H7 (cell line): ENCODE measurements at regions not wholly inside any gene's neighbourhood (a gene's known extent, or its start where the extent isn't known, plus 50 kb on each side); places are given as distances from the start of the nearest gene placed in this dataset.

ENCODE experiments used
- DNase-seq: peaks from one replicate; pipeline ENCODE4 v3.0.0; 2012
- H3K27me3 ChIP-seq: 2 replicates; pipeline ENCODE4 v1.6.0; 2011; ENCODE audit warnings: mild to moderate bottlenecking, low read length; ENCODE audit not compliant: control insufficient read depth, insufficient read depth
- H3K36me3 ChIP-seq: replicated peaks from 2 replicates; pipeline ENCODE4 v1.5.1; 2011; ENCODE audit warnings: low read length; ENCODE audit not compliant: control insufficient read depth, insufficient read depth
- H3K4me3 ChIP-seq: 2 replicates; pipeline ENCODE4 v1.5.1; 2011; ENCODE audit warnings: low read depth, mild to moderate bottlenecking, control low read depth, low read length, moderate library complexity; ENCODE audit not compliant: insufficient read depth

DNA sequence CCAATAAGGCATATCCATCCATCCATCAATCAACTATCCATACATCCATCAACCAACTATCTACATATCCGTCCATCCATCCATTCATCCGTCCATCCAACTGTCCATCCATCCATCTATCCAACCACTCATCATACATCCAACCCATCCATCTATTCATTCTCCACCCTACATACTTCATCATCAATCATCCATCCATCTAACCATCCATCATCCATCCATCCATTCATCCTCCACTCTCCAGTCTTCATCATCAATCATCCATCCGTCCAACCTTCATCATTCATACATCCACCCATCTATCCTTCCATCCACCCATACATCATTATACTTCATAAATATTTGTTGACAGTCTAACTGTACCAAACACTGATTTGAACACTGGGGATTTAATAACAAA, 231.3 kb upstream of the DAB1 start:
- no peak overlapping the region for H3K4me3 ChIP-seq
- DNase-seq, result no peak
- H3K36me3 ChIP-seq, result no peaks in the 10 kb centered on the region
- no peaks in the 10 kb centered on the region for H3K27me3 ChIP-seq

DNA sequence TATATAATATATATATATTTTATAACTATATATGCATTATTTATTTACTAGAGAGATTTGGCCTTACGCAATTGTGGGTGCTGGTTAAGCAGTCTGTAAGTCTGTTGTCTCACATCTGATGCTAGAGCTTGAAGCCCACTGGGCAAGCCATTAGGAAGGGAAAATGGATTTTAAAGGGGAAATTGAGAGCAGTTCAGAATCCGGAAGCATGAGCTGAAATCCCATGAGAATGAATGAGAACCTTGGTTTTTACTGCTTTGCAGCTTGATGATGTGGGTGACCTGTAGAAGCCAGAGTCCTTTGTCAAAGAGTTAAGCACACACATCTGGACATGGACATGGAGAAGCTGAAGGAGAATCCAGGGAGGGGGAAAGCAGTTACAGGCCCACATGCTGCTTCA, 220.8 kb upstream of the DAB1 start:
- no peak for DNase-seq
- Histone ChIP-seq H3K27me3 (no peaks in the 10 kb centered on the region), H3K36me3 (no peaks in the 10 kb centered on the region), H3K4me3 (no peak overlapping the region)

DNA sequence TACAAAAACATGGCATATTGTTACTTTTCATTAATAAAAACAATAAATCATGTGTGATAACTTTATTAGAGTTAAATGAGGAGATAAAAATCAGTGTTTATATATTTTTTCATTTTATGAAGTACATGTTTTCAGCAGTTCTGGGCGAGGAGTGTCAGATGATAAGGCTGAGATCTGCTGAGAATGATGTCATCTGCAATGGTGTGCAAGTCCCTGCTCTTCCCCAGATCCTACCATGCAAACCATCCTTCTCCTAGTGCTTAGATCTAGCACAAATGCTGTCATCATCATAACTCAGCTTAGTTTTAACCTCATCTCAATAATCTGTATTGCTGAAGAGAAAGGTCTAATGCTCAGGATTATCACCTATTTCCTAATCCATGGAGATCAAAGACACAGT, 214.4 kb upstream of the DAB1 start:
- H3K4me3 ChIP-seq, result no peak overlapping the region
- H3K27me3 ChIP-seq, result no peaks in the 10 kb centered on the region
- no peak for DNase-seq
- H3K36me3 ChIP-seq, result no peaks in the 10 kb centered on the region

DNA sequence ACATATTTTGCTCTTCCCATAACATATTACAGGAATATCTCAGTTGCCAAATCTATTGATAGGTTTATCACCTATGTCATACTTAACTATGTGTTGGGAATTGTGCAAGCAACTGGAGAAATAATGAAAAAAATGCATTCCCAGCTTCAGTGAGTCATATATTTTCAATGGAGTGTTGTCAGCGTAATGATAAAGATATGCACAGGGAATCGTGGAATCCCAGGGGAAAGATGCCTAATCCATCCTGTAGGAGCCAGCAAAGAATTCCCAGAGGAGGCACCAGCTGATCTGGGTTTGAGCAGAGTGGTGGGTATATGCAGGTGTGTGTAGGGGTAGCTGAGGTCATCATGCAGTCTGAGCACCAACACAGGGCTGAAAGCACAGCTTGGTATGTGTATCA, 213.3 kb upstream of the DAB1 start:
- Histone ChIP-seq H3K4me3 (no peak overlapping the region), H3K36me3 (no peaks in the 10 kb centered on the region), H3K27me3 (no peaks in the 10 kb centered on the region)
- DNase-seq, result no peak

DNA sequence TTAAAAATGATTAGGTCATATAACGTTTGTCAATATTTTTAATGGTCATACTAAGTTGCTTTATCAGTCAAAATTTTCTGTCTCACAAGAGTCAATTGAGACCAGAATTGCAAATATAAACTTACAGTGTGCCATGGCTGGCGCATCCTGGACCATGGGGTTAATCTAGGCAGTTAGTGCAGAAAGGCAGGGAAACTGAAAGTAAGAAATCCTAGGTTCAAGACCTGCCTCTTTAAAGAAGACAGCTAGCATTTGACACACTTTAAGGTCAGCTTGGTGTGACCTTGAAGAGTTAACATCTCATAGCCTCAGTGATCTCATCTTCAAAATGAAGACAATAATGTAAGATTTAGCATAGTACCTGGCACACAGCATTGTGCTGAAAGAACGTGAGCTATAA, 210.0 kb upstream of the DAB1 start:
- Histone ChIP-seq H3K36me3 (no peaks in the 10 kb centered on the region), H3K27me3 (no peaks in the 10 kb centered on the region), H3K4me3 (no peak overlapping the region)
- DNase-seq, result no peak

DNA sequence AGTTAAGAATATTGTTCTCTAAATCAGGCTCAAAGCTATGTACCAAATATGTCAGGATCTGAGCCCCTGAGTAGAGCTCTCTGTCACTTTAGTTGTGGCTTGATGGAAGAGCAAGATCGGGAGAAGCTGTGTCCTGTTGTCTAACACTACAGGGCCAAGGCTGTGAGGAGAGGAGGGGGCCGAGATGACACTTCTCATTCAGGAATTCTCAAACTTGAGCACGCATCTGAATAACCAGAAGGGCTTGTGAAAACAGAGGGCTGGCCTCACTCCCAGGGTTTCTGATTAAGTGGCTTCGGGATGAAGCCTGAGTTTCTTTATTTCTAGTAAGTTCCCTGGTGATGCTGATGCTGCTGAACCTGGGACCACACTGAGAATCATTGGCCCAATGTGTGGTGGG, 209.2 kb upstream of the DAB1 start:
- no peak overlapping the region for H3K4me3 ChIP-seq
- DNase-seq, result peak; percentile 12
- H3K36me3 ChIP-seq, result no peaks in the 10 kb centered on the region
- H3K27me3 ChIP-seq, result no peaks in the 10 kb centered on the region

DNA sequence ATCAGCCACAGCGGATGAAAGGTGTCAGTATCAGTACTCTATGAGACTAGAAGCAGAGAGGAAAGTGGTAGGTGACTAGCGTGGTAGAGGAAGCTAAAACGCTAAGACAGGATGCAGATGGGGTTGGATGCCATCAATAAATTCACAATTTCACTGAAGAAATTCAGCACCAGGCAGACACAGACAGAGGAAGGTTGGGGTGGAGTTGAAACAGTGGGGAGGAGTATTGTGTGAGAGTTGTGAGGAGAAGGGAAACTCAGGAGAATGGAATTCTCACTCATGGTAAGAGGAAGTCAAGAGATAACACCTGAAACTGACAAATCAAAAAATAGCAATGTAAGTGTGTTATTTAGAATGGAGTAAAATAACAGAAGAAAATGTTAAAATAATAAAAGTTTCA, 208.5 kb upstream of the DAB1 start:
- H3K27me3 ChIP-seq, result no peaks in the 10 kb centered on the region
- no peak overlapping the region for H3K4me3 ChIP-seq
- DNase-seq, result no peak
- H3K36me3 ChIP-seq, result no peaks in the 10 kb centered on the region

DNA sequence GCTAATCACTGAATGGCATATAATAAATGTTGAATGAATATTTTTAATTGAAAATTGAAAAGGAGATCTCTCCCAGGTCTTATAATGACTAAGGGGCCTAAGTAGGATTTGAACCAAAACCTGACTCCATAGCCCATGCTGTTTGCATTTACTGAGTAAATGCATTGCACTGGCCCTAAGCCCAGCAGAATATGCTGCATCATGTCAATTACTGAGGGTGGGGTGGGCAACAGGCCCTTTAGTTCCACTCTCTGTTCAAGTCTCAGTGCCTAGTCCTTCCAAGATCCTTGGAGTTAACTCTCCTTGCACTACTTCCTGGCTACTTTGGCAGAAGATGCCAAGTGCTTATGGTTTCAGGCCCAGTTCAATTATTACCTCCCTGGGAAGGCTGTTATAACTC, 203.8 kb upstream of the DAB1 start:
- no peak for DNase-seq
- H3K4me3 ChIP-seq, result no peak overlapping the region
- H3K36me3 ChIP-seq, result no peaks in the 10 kb centered on the region
- no peaks in the 10 kb centered on the region for H3K27me3 ChIP-seq

DNA sequence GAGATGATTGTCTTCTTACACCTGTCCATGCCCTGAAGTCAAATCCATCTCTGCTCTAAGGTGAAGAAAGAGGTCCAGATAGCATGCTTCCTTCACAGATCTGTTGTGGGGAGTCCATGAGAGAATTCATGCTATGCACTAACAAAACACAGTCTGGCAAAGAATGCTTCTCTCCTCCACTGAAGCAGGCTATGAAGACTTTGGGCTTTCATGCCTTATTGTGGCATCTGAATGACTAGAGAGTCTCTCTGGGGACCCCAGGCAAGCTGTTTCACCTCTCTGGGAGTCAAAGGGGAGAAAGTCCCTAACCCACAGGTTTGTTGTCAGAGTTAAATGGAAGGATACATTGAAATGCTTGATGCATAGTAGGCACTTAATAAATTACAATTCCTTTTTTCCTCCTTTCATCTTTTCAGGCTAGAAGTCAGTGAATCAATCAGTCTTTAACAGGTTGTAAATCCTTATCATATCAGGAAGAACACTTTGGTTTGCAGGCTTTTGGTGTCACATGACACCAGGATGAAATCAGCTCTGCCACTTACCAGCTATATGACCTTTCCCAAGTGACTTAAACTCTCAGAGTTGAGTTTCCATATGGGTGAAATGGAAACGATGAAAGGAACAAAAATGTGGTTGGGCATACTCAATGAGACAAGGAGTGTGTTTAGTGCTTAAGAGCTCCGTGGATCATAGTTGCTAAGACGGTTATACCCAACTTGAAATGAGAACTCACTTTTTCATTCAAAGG, 200.1 kb upstream of the DAB1 start:
- no peaks in the 10 kb centered on the region for H3K36me3 ChIP-seq
- H3K27me3 ChIP-seq, result no peaks in the 10 kb centered on the region
- no peak for DNase-seq
- no peak overlapping the region for H3K4me3 ChIP-seq

DNA sequence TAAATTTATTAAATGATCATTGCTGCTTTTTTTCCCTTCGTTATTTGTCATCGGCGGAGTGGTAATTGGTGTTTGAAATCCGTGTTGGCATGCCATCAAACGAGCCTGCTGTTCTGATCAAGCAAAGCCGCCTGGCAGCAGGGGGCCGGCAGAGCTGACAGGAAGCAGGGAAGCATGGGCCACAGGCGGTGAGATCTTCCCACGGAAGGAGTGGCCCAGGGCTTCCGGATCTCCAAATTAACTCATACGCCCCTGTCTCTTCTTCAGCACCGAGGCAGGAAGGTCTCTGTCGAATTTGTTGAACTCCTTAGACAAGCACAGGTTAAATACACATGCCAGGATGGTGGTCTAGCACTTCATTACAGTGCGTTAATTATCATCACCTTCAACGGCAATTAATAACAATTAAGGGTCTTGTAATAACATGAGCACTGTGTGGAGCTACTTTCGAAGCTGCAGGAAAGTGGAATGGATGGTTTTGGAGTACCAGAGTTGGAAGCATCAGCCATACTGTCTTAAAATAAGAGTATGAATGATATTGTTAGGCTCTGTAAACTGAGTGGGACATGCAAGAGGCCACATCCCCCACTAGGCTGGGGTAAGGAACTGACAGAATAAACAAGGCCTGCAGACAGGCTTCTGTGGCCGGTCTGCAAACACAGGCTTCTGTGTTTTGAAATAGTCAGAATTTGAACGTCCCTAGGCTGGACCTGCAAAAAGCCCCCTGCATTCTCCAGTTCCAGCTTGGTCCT, 199.4 kb upstream of the DAB1 start:
- DNase-seq, result no peak
- Histone ChIP-seq H3K4me3 (no peak overlapping the region), H3K27me3 (no peaks in the 10 kb centered on the region)

DNA sequence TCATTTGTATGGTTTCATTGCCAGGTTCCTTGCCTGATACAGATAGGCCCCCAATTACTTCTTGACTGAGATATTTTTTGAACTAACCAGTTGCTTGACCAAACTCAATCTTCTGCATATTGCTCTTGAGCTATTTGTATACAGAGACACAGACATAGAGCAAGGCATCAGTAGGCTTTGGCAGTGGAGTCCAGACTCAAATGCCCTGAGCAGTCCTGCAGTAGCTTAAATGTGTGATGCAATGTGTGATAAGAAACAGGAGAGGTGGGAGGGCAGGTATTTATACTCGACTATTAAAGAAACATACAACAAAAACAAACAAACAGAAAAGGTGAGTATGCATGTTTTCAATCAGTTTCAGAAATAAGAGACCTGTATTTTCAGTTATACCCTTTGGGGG, 197.9 kb upstream of the DAB1 start:
- no peak for DNase-seq
- no peaks in the 10 kb centered on the region for H3K27me3 ChIP-seq
- no peaks in the 10 kb centered on the region for H3K36me3 ChIP-seq
- H3K4me3 ChIP-seq, result no peak overlapping the region

More for the DNA sequence above, 199.4 kb upstream of the DAB1 start:
- H3K36me3 ChIP-seq, result no peaks in the 10 kb centered on the region

DNA sequence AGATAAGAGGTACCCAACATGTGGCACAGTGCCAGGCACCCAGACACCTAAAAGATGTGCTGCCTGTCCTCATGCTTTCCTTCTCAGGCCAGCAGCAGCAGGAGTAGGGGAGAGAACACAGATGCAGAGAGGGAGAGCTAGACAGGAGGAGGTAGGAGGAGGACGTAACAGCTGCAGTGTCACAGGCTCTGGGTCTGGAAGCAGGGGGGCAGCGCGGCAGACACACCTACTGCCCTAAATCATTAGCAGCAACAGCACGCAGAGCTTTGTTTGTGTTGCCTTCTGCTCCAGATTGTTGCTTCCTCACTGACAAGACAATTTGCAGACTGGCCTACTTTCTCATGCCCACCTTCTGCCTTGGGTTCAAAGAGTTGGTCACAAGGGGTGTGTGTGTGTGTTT, 196.7 kb upstream of the DAB1 start:
- Histone ChIP-seq H3K36me3 (no peaks in the 10 kb centered on the region), H3K27me3 (no peaks in the 10 kb centered on the region), H3K4me3 (no peak overlapping the region)
- DNase-seq, result no peak

DNA sequence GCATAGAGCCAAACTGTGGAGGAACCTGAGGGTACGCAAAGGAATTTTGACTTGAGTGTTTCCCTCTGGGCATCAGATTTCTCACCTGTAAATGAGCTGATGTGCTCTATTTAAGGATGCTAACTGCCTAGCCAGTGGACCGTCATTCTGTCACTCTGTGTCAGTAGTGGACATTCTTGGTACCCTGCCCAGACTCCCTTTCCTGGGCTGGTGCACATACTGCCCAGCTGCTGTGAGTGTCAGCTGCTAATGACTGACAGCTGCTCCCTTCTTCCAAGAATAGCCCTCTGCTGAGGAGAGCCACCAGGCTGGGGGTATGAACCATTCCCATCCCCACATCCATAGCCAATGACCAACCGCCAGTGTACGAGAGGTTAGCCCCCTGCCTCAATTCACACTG, 193.1 kb upstream of the DAB1 start:
- Histone ChIP-seq H3K27me3 (no peaks in the 10 kb centered on the region), H3K4me3 (no peak overlapping the region), H3K36me3 (no peaks in the 10 kb centered on the region)
- DNase-seq, result no peak

DNA sequence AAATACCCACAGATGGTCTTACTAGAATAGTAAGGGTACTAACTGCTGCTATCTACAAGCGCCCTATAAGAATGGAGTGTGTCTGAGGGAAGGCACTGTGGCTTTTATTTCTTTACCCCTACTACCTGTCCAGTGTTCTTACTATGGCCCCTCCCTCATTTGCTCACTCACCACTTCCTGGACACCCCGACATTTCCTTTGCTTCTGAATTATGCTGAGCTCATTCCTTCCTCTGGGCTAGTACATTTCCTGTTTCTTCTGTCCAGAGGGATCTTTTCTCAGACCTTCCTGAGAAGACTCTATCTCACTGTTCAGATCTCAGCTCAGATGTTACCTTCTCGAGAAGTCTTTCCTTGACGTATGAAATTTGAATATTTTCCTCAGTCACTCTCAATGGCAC, 192.1 kb upstream of the DAB1 start:
- H3K36me3 ChIP-seq, result no peaks in the 10 kb centered on the region
- no peak for DNase-seq
- no peaks in the 10 kb centered on the region for H3K27me3 ChIP-seq
- H3K4me3 ChIP-seq, result no peak overlapping the region

DNA sequence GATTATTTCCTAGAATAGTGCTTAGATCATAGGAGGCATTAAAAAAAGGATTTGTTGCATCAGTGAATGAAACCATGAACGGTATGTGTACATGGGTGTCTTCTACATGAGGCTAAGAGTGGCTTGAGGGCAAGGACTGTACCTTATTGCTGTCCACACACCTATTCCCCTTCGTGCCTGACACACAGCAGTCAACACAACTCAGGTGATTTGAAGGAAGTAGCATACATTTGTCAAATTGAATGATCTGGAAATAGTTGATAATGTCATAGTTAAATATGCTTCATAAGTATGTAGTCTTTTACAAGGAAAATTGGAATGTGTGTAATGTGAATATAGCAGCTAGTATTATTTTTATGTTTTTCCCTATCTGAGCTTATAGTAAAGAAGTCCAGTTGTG, 189.0 kb upstream of the DAB1 start:
- Histone ChIP-seq H3K36me3 (no peaks in the 10 kb centered on the region), H3K4me3 (no peak overlapping the region), H3K27me3 (no peaks in the 10 kb centered on the region)
- no peak for DNase-seq
